Kidney capillary endothelial cell (primary cell): ENCODE measurements at regions not wholly inside any gene's neighbourhood (a gene's known extent, or its start where the extent isn't known, plus 50 kb on each side); places are given as distances from the start of the nearest gene placed in this dataset.

Experiments used
- DNase-seq: peaks from one replicate; pipeline ENCODE4 v3.0.0-alpha.2; 2018; ENCODE audit warnings: low spot score

DNA sequence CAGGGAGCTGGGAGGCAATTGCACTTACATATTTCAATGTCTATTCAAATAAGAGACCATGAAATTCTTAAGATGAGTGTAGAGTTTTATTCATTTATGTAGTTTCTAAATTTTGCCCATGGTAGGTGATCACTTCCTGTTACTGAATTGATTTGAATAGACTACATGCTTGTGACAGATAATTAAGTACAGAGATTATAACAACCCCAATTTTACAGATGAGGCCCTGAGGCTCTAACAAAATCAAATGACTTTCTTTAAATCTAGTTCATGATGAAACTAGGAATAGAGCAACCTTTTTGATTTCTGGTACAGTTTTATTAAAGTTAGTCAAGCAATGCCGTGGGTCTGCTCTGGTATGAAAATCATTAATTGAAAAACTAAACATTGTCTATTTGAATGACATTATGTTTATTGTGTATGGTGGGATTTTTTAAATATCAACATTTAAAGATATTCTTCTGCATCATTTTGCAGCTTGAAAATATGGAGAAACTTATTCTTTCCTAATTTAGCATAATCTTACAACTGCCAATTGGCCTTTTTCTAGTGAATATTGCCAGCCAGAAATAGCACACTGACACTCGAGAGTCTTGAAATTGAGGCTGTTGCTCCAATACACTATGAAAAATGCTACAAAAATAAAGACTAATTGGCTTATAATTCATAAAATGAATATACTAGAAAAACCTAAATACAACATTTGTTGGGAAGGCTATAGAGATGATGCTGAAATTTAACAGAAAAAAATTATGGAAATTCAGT lies 308.9 kb downstream of the SLC6A15 start:
- no peak for DNase-seq

DNA sequence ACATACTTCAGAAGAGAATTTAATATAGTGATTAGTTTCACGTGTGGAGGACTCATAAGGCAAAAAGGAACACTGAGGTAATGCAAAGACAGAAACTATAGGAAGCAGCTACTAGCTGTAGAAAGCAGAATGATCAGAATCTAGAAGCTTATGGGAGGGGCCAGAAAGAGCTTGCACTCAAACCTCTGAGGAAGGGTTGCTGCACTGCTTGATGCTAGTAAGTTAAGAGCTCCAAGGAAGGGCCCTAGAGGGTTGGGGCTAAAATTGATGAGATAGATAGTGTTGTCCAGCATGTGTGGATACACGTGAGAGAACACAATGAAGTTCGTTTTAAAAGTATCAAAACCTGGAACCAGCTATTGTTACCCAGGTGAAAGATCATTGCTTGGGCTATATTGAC lies 311.1 kb downstream of the SLC6A15 start:
- no peak for DNase-seq

DNA sequence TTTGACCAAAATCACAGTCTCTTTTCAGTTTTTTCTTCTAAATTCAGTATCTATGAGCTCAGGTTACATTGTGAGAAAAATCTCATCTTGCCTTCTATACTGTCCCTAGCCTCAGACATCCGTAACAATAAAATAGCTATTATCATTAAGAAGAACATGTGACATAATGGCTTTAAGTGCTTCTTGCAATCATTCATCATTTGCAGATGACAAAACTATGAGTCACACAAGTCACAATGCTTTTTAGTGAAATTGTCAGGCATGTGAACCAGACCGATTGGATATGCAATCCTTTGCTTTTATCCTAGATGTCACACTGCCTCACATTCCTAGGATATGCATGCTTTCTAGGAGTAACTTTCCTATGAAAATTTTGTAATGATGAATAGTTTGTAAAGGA lies 313.1 kb downstream of the SLC6A15 start:
- DNase-seq = peak; percentile 46

GRCh38 chr12:84596266-84596665 lies 316.3 kb downstream of the SLC6A15 start:
- DNase-seq = no peak

DNA sequence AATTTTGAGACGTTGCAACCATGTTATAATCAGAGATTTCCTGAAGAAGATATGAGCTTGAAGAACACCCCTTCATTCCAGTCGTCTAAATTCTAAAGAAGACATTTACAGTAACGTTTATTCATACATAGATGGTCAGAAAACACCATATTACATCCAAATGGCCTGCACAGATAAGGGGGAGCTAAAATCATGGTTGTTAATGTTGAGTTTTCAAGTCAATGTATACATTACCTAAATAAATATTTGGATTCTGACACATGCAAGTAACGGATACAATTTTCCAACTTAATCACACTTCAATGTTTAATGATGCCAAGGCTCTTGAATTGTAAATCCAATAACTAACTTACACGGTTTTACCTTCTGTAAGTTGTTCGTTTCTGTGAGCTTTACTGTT lies 318.4 kb downstream of the SLC6A15 start:
- DNase-seq = no peak

- no peak for DNase-seq
Observed at GRCh38 chr12:84585776-84586395, 326.7 kb downstream of the SLC6A15 start.

DNA sequence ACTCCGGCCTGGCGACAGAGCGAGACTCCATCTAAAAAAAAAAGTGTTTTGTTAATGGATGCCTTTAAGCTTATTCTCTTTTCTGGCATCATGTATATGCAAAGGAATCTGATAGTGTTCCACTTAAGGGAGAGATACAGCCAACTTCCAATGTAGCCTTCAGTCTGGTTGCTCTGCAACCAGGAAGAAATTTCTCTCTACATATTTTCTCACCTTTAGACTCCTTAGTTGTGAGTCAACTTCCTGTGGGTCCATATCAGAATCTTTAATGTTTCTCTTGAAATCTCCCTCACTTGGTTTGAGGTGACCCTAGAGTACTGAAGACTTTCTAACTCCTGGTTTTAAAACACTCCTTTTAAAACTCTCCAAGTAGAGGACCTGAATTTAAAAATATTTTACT lies 340.4 kb downstream of the SLC6A15 start:
- no peak for DNase-seq

GRCh38 chr12:84562331-84562730 lies 350.3 kb downstream of the SLC6A15 start:
- DNase-seq = no peak

- no peak for DNase-seq
Observed at GRCh38 chr12:84561351-84561750, 351.2 kb downstream of the SLC6A15 start.

DNA sequence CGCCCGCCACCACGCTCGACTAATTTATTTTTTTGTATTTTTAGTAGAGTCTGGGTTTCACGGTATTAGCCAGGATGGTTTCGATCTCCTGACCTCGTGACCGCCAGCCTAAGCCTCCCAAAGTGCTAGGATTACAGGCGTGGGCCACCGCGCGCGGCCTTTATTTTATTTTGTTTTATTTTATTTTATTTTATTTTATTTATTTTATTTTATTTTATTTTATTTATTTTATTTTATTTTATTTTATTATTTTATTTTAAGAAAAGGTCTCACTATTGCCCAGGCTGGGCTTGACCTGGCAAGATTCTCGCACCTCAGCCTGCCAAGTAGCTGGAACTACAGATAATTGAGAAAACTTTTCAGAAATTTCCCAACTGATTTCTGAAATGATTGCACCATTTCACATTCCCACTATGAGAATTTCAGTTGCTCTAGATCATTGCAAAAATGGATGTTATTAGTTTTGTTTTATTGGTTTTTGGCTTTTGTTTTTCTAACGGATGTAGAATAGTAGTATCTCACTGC lies 358.3 kb downstream of the SLC6A15 start:
- DNase-seq = no peak

- DNase-seq = no peak
Observed at GRCh38 chr12:84553331-84554117, 359.1 kb downstream of the SLC6A15 start.

DNA sequence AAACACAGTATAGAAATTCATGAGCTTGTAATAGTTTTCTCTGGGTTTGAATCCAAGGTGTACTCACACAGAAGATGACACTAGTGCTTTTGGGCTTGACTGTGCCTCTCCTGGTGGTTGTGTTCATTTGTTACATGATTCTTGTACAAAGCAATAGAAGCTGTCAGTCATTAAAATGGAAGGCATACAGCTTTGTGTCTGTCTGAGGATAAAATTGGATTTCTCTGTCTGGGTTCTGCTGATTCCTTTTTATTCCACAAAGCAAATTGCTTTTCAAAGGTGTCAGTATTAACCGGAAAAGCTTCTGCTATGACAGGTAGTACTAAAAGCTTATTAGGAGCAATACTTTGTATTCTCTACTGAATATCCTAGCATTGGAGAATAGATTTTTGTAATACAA lies 361.2 kb downstream of the SLC6A15 start:
- no peak for DNase-seq

GRCh38 chr12:84550518-84550917 lies 362.1 kb downstream of the SLC6A15 start:
- DNase-seq = no peak

GRCh38 chr12:84542289-84542688 lies 370.3 kb downstream of the SLC6A15 start:
- DNase-seq = peak; percentile 15

DNA sequence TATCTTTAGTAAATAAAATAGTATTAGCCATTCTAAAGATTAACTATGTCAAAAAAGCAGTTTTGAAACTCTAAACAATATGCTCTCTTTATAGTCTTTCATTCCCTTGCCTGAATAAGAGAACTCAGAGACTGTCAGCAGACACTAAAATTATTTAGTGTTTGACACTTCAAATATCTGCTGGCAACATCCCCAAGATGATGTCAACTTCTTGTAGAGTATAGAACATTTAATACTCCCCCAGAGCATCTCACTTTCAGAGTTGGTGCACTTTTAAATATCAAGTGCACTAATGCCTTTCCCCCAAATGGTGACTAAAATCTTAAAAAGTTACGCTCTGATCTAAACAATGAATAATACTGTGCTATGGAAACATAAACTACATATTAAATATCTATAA lies 374.9 kb downstream of the SLC6A15 start:
- DNase-seq = no peak

- no peak for DNase-seq
Observed at GRCh38 chr12:84512751-84513150, 399.8 kb downstream of the SLC6A15 start.

DNA sequence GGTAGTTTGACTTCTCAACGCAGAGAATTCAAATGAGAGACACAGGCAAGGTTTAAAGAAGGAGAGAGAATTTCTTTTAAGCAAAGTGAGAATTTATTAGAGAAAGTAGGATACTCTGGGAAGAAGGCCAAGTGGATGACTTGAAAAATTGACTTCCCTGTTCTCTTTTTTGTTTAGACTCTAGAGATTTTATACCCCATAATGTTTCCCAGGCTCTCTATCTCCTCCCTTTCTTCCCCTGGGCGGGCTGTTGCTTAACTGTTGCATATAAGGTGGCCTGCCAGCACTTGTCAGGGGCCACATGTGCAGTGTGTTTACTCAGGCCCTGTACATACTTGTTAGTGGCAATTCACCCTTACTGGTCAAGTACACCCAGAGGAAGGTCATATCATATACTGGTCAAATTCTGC lies 403.7 kb downstream of the SLC6A15 start:
- DNase-seq = no peak

DNA sequence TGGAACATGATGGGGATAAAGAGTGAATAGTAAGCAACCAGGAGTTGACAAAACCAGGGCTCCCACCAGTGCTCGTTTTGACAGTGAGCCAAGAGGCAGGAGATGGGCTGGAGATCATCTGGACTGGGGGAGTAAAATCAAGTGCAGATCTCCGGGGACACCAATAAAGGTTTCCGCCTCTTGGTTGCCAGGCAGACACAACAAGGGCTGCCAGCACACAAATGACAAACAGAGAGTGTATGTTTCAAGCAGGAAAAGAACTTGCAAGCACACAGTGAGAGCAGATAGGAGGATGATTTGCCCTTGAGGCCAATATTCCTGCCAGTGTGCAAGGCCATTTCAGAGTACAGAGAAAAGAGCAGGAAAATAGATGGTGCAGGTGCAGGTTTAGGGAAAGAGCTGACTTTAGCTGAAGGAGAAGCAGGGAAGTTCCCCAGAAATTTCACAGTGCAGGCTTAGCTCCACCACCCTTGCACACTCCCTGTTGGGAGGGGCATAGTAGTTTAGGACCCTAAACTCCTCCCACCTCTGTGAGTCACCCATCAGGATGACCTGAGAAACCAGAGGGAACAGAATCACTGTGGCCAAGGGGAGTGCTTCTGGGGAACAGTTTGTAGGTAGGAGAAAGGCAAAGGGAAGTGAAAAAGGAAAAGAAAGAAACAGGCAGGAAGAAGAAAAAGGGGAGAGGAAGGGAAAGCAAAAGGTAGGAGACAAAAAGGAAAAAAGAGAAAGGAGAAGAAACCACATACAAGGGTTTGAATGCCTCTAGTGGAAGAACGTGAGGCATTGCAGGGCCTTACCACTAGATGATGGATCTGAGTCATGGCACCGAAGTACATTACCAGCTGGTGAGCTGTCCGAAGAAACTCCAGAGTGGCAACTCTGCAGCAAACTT lies 404.4 kb downstream of the SLC6A15 start:
- DNase-seq = peak; percentile 19

DNA sequence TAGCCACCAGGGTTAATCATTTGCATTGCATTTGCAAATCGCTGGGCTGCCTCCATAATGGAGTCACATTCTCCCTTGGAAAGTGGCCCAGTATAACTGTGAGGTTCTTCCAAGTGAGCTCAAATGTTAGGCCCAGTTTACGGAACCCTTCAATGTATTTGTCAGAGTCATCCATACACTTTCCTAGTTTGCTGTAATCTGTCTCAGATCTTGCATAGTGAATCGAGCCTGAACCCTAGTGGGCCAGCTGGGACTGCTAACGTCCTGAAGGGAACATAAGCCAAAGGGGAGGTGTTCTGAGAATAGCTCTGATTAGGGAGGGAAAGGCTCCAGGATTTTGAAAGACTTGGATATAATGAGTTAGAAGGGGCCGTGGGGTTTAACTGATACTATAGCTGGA lies 406.3 kb downstream of the SLC6A15 start:
- no peak for DNase-seq

- peak; percentile 60 for DNase-seq
Observed at GRCh38 chr12:84502907-84503787, 409.5 kb downstream of the SLC6A15 start.
